ENCODE measurements at regions not wholly inside any gene's neighbourhood (a gene's known extent, or its start where the extent isn't known, plus 50 kb on each side); places are given as distances from the start of the nearest gene placed in this dataset.

GRCh38 chr12:14153803-14154202 is 172.4 kb upstream of the GRIN2B start:
- Histone ChIP-seq H3K9me3 (ENCODE audit: low read depth) (no peaks in the 10 kb centered on the region), H3K27me3 (no peaks in the 10 kb centered on the region), H3K4me1 (ENCODE audit: low read depth) (no peaks in the 10 kb centered on the region), H3K36me3 (no peaks in the 10 kb centered on the region), H3K27ac (no peak overlapping the region), H3K4me3 (no peak overlapping the region)
- TF ChIP-seq, protein P1, sequence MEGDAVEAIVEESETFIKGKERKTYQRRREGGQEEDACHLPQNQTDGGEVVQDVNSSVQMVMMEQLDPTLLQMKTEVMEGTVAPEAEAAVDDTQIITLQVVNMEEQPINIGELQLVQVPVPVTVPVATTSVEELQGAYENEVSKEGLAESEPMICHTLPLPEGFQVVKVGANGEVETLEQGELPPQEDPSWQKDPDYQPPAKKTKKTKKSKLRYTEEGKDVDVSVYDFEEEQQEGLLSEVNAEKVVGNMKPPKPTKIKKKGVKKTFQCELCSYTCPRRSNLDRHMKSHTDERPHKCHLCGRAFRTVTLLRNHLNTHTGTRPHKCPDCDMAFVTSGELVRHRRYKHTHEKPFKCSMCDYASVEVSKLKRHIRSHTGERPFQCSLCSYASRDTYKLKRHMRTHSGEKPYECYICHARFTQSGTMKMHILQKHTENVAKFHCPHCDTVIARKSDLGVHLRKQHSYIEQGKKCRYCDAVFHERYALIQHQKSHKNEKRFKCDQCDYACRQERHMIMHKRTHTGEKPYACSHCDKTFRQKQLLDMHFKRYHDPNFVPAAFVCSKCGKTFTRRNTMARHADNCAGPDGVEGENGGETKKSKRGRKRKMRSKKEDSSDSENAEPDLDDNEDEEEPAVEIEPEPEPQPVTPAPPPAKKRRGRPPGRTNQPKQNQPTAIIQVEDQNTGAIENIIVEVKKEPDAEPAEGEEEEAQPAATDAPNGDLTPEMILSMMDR (IDR thresholded peaks at IDR 0.05; ENCODE audit: low read depth, low read length): no peak
- no peak for DNase-seq (ENCODE audit: low read depth in 1 of 2, low spot score in 1 of 2)

GRCh38 chr12:14156606-14157005 is 175.2 kb upstream of the GRIN2B start:
- DNase-seq (ENCODE audit: low read depth in 1 of 2, low spot score in 1 of 2): no peak
- Histone ChIP-seq H3K27me3 (no peaks in the 10 kb centered on the region), H3K4me1 (ENCODE audit: low read depth) (no peaks in the 10 kb centered on the region), H3K9me3 (ENCODE audit: low read depth) (no peaks in the 10 kb centered on the region), H3K36me3 (no peaks in the 10 kb centered on the region), H3K27ac (no peak overlapping the region), H3K4me3 (no peak overlapping the region)
- TF ChIP-seq, protein P1 (IDR thresholded peaks at IDR 0.05; ENCODE audit: low read depth, low read length): no peak

GRCh38 chr12:14157088-14157747 is 175.8 kb upstream of the GRIN2B start:
- Histone ChIP-seq H3K4me3 (no peak overlapping the region), H3K9me3 (ENCODE audit: low read depth) (no peaks in the 10 kb centered on the region), H3K27me3 (no peaks in the 10 kb centered on the region), H3K4me1 (ENCODE audit: low read depth) (no peaks in the 10 kb centered on the region), H3K27ac (no peak overlapping the region), H3K36me3 (no peaks in the 10 kb centered on the region)
- TF ChIP-seq, protein P1 (IDR thresholded peaks at IDR 0.05; ENCODE audit: low read depth, low read length): no peak
- DNase-seq (ENCODE audit: low read depth in 1 of 2, low spot score in 1 of 2): no peak

GRCh38 chr12:14164266-14164665 is 182.9 kb upstream of the GRIN2B start:
- no peak overlapping the region for H3K27ac ChIP-seq
- no peak for DNase-seq (ENCODE audit: low read depth in 1 of 2, low spot score in 1 of 2)
- no peaks in the 10 kb centered on the region for H3K36me3 ChIP-seq
- peaks cover 10% of the 10 kb centered on the region for H3K27me3 ChIP-seq
- TF ChIP-seq, protein P1 (IDR thresholded peaks at IDR 0.05; ENCODE audit: low read depth, low read length): no peak
- H3K4me3 ChIP-seq: no peak overlapping the region
- H3K4me1 ChIP-seq (ENCODE audit: low read depth): no peaks in the 10 kb centered on the region
- no peaks in the 10 kb centered on the region for H3K9me3 ChIP-seq (ENCODE audit: low read depth)

DNA sequence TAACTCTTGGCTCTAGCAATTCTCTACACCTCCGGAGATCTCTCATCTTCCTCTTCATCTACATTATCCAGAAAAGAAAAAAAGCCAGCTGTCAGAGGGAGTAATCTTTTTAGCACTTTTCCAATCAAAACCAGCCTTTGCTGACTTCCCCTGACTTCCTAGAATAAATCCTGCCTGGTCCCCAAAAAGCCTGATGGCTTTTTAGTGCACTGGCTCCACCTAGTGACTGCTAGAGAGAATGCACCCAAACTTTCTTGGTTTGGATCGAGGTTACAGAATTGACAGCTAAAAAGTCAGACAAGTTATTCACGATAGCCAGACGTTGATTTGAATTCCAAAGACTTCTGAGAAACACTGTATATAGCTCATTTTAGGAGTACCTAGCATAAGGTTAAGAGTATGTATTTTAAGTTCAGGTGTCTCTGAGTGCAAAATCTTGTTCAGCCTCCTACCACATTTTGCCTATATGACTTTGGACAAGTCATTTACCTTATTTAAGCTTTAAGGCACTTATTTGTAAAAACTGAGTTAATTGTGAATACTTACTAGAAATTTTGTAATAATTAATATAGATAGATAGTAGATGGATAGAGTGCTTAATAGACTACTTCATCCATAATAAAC is 185.7 kb upstream of the GRIN2B start:
- H3K4me1 ChIP-seq (ENCODE audit: low read depth): no peaks in the 10 kb centered on the region
- no peak overlapping the region for H3K27ac ChIP-seq
- H3K27me3 ChIP-seq: peaks cover 10% of the 10 kb centered on the region
- no peaks in the 10 kb centered on the region for H3K9me3 ChIP-seq (ENCODE audit: low read depth)
- no peaks in the 10 kb centered on the region for H3K36me3 ChIP-seq
- TF ChIP-seq, protein P1 (IDR thresholded peaks at IDR 0.05; ENCODE audit: low read depth, low read length): peak; percentile 96
- peak; percentile 56 to 64 for DNase-seq (ENCODE audit: low read depth in 1 of 2, low spot score in 1 of 2)
- no peak overlapping the region for H3K4me3 ChIP-seq
